GM21447 (cell line): ENCODE measurements at regions not wholly inside any gene's neighbourhood (a gene's known extent, or its start where the extent isn't known, plus 50 kb on each side); places are given as distances from the start of the nearest gene placed in this dataset.
"Not testable (repeated sequence)": the region's sequence is repeated elsewhere in the genome, so short reads cannot be mapped to it uniquely, and the experiment has no call there.

ENCODE experiments used
- ATAC-seq: cut with Tn5 transposase; IDR thresholded peaks from one replicate; pipeline ENCODE4 v1.9.1; 2021; ENCODE audit not compliant: unreplicated experiment

DNA sequence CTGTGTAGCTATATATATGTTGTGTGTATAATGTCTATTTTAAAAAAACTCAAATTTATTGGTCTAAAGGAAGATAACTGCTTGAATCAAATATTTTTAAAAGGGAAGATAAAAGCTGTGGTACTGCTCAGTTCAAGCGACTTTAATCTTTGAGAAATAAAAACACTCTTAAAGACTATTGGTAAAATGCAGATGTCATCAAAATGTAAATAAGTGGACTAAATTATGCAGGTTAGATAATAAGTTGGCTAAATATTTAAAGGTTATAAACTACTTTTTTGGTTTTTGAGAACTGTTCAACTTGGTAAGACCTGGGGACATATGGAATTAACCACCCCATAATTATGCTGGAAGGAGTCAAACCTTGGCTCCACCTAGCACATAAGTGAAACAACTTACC is 144.7 kb upstream of the ITM2A start:
- no peak for ATAC-seq

- ATAC-seq, result no peak
These were observed 138.9 kb upstream of the ITM2A start for GRCh38 chrX:79506001-79506400.

DNA sequence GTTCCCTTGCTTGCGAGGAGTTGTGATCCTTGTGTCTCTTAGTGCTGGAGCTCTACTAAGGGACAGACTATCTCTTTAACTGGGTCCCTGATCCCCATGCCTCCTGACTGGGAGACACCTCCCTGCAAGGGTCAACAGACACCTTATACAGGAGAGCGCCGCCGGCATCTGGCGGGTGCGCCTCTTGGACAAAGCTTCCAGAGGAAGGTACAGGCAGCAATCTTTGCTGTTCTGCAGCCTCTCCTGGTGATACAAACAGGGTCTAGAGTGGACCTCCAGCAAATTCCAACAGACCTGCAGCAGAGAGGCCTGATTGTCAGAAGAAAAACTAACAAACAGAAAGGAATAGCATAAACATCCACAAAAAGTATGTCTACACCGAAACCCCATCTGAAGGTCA is 115.6 kb upstream of the ITM2A start:
- ATAC-seq, result no peak

- no peak for ATAC-seq
These were observed 110.6 kb upstream of the ITM2A start for GRCh38 chrX:79477691-79478090.

DNA sequence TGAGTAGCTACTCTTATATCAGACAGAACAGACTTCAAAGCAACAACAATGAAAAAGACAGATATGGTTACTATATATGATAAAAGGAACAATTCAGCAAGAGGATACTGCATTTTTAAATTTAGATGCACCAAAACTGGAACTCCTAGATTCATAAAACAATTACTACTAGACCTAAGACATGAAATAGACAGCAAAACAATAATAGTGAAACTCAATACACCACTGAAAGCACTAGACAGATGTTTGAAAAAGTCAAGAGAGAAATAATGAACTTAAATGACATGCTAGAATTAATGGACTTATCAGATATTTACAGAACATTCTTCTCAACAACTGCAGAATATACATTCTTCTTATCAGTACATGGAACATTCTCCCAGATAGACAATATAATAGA is 99.5 kb upstream of the ITM2A start:
- no peak for ATAC-seq

GRCh38 chrX:79462458-79462857 is 95.3 kb upstream of the ITM2A start:
- ATAC-seq, result no peak

- not testable (repeated sequence) for ATAC-seq
These were observed 89.5 kb upstream of the ITM2A start for GRCh38 chrX:79456593-79456992.

DNA sequence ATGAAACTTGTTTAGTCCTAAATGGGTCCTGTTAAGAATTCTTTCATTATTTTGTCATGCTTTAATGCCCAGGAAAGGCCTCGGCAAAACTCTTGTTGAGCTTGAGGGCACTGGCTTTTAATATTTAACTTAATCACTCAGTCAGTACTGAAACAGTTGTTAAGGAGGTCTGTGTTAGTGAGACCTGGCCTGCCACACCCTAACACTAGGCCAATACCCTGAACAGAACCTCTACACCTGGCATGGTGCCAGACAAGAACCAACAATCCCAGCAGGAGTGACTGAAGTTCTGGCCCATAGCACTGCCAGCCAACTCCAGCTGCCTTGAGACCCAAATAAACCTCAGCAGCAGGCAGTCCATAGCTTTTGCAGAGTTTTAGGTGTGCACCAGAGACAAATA is 85.7 kb upstream of the ITM2A start:
- no peak for ATAC-seq

- ATAC-seq, result no peak
These were observed 77.6 kb upstream of the ITM2A start for GRCh38 chrX:79444694-79445210.

GRCh38 chrX:79443121-79443520 is 76.0 kb upstream of the ITM2A start:
- no peak for ATAC-seq

DNA sequence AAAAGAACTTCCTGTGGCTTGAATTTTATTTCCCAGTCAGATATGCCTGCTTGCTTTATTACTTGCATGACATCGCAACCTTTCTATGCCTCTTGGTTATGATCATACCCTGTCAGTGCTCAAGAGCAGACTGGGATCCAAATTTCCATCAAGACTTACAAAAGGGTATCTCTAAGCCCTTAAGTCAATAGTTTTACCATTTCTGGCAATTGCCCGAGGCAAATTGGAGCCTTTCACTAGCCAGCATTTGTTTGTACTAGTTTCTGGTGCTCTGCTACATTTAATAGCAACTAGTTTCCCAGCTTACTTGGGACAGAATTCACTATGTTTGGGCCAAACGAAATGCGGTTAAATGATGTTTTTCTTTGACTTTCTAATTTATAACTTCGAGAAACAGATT is 73.2 kb upstream of the ITM2A start:
- no peak for ATAC-seq
